CD4-positive, alpha-beta T cell (primary cell): ENCODE measurements at regions not wholly inside any gene's neighbourhood (a gene's known extent, or its start where the extent isn't known, plus 50 kb on each side); places are given as distances from the start of the nearest gene placed in this dataset.

Experiments used
- ATAC-seq: fragments of 200-7000 bp; cut with Tn5 transposase; one replicate; pipeline ENCODE4 v1.10.0; 2022; ENCODE audit warnings: mild to moderate bottlenecking; ENCODE audit not compliant: poor library complexity
- CTCF ChIA-PET: fragments of 350-600 bp; sonication (Branson Sonifier 250); formaldehyde crosslinking; loops from one replicate; lab custom pipeline; 2021; ENCODE audit warnings: antibody characterized with exemption, inconsistent platforms; lab: Charles Lee
- POLR2A ChIA-PET: fragments of 350-600 bp; sonication (Branson Sonifier 250); formaldehyde crosslinking; loops from one replicate; lab custom pipeline; 2021; ENCODE audit warnings: antibody characterized with exemption, inconsistent platforms; lab: Charles Lee
- DNase-seq, 14 experiments: peaks; one replicate each; pipeline ENCODE4 v3.0.0-alpha.2; 2013 to 2020; ENCODE audit warnings: mixed read lengths in 2 of 14
- H3K27ac ChIP-seq, 2 donors: one replicate each; pipeline versions ENCODE4 v1.5.1 to v1.7.0; 2013; ENCODE audit warnings: low read length in 2 of 2, low read depth in 1 of 2, mild to moderate bottlenecking in 1 of 2
- H3K27me3 ChIP-seq, 2 experiments: 1 replicate in 1 of 2; 2 replicates in 1 of 2; pipeline versions ENCODE4 v1.6.1 to v1.7.0; 2013; ENCODE audit warnings: low read length in 2 of 2, control low read depth in 1 of 2, mild to moderate bottlenecking in 1 of 2, moderate library complexity in 1 of 2; ENCODE audit not compliant: insufficient read depth in 2 of 2, control insufficient read depth in 1 of 2
- H3K36me3 ChIP-seq: one replicate; pipeline ENCODE4 v1.6.1; 2013; ENCODE audit warnings: low read length, control low read depth; ENCODE audit not compliant: insufficient read depth
- H3K4me1 ChIP-seq: one replicate; pipeline ENCODE4 v1.6.1; 2013; ENCODE audit warnings: low read length, control low read depth; ENCODE audit not compliant: insufficient read depth
- H3K4me3 ChIP-seq: one replicate; pipeline ENCODE4 v1.5.1; 2013; ENCODE audit warnings: mild to moderate bottlenecking, low read length, moderate library complexity
- H3K9me3 ChIP-seq, 2 experiments: 1 replicate in 1 of 2; 2 replicates in 1 of 2; pipeline versions ENCODE4 v1.6.1 to v1.7.0; 2013; ENCODE audit warnings: low read length in 2 of 2, mild to moderate bottlenecking in 2 of 2, control low read depth in 1 of 2, moderate library complexity in 1 of 2; ENCODE audit not compliant: control insufficient read depth in 1 of 2, insufficient read depth in 1 of 2
- H3K27ac Mint-ChIP-seq: one replicate; pipeline ENCODE4 v1.8.0; 2020; ENCODE audit warnings: mixed read lengths
- H3K27me3 Mint-ChIP-seq: one replicate; pipeline ENCODE4 v1.8.0; 2021; ENCODE audit warnings: mixed read lengths
- H3K36me3 Mint-ChIP-seq: one replicate; pipeline ENCODE4 v1.8.0; 2021; ENCODE audit warnings: low read depth, mixed read lengths
- H3K4me1 Mint-ChIP-seq: one replicate; pipeline ENCODE4 v1.8.0; 2021; ENCODE audit warnings: low read depth, mixed read lengths
- H3K4me3 Mint-ChIP-seq: one replicate; pipeline ENCODE4 v1.8.0; 2020; ENCODE audit warnings: mild to moderate bottlenecking, mixed read lengths
- H3K9me3 Mint-ChIP-seq: one replicate; pipeline ENCODE4 v1.8.0; 2020; ENCODE audit warnings: mixed read lengths
- CTCF ChIP-seq: fragments of 200-600 bp; IDR thresholded peaks from one replicate; pipeline ENCODE4 v1.8.0; 2022; ENCODE audit warnings: antibody characterized with exemption, mild to moderate bottlenecking
- intact Hi-C, 2 experiments: fragments of 100-400 bp; cut with DNase I in 1 of 2; cut with micrococcal nuclease in 1 of 2; formaldehyde crosslinking; loops; one replicate each; pipeline versions ENCODE4 v1.15.1 to v1.9.0; 2023 to 2025; cut with DNase I, micrococcal nuclease

GRCh38 chr6:15901141-15902115, 227.5 kb upstream of the MYLIP start:
- peak in 3 of 14 experiments; percentile 28 to 64 (median 52) for DNase-seq
- Mint-ChIP-seq H3K36me3 (no peaks in the 10 kb centered on the region), H3K27me3 (no peaks in the 10 kb centered on the region), H3K4me1 (no peaks in the 10 kb centered on the region), H3K4me3 (no peak overlapping the region), H3K9me3 (no peaks in the 10 kb centered on the region), H3K27ac (no peak overlapping the region)
- no peak for TF ChIP-seq CTCF
- intact Hi-C loops: no loop called here
- no peak for ATAC-seq
- Histone ChIP-seq H3K36me3 (no peaks in the 10 kb centered on the region), H3K4me1 (no peaks in the 10 kb centered on the region), H3K27ac (no peak overlapping the region), H3K27me3 (no peaks in the 10 kb centered on the region), H3K9me3 (no peaks in the 10 kb centered on the region), H3K4me3 (no peak overlapping the region)
- CTCF ChIA-PET: no interaction called here
- POLR2A ChIA-PET: interaction anchor here (0.9 kb wide), 1 partner anchor 17 kb away, joined by 3 read pairs; no protein-coding TSS in a partner anchor

DNA sequence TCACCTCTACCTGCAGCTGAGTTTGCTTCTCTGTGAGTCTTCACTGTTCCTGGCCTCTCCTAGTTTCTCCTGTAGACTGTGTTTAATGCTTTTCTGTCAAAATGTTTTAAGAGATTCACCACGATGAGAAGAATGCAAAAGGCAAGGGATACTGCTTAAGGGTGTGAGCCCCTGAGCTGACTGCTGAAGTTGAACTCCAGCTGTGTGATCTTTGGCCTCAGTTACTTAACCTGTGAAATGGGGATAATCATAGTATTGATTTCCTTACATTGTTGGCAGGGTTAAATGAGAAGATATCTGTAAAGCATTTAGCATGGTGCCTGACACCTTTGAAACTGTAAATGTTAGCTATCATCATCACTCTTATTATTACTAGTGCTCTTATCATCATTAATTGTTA, 230.2 kb upstream of the MYLIP start:
- H3K27me3 ChIP-seq: peaks cover 0 to 2% of the 10 kb centered on the region in 2 experiments
- Mint-ChIP-seq H3K27ac (no peak overlapping the region), H3K9me3 (no peaks in the 10 kb centered on the region), H3K4me1 (no peaks in the 10 kb centered on the region), H3K36me3 (no peaks in the 10 kb centered on the region), H3K27me3 (no peaks in the 10 kb centered on the region), H3K4me3 (no peak overlapping the region)
- no peaks in the 10 kb centered on the region for H3K4me1 ChIP-seq
- no peak overlapping the region for H3K4me3 ChIP-seq
- intact Hi-C loops: no loop called here
- TF ChIP-seq CTCF: no peak
- no peaks in the 10 kb centered on the region for H3K9me3 ChIP-seq
- no peak for ATAC-seq
- no peak for DNase-seq
- H3K27ac ChIP-seq: no peak overlapping the region
- no peaks in the 10 kb centered on the region for H3K36me3 ChIP-seq
- ChIA-PET POLR2A (no interaction called here), CTCF (interaction anchor here (0.9 kb wide), 1 partner anchor 10 kb away, joined by 3 read pairs; no protein-coding TSS in a partner anchor)

DNA sequence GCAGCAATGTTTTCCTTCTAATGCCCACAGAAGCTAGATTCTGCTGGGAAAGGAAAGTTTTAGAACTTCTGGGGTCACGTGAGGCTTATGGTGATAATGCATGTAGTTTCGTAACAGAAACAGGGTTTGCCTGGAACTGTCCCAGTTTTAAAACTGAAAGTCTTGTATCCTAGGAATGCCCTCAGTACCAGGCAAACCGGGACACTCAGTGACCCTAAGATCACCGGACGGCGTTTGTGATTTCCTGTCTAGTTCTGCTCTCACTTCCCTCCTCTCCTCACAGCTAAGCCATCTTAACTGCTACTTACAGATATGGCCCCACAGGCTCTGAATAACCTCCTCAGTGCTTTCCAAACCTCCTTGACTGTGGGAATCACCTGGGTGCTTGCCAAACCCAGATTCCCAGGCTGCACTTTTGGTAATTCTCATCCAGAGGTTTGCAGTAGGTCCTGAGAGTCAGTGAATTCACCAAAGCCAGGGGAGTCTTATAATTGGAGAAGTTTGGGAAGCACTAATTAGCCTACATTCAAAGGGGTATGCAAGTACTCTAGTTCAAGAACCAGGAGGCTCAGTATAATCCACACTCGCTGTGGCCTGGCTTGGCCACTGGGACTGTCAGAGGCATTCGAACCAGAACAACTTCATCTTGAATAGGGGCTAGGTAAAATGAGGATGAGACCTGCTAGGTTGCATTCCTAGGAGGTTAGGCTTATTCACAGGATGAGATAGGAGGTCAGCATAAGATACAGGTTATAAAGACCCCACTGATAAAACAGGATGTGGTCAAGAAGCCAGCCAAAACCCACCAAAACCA, 231.6 kb upstream of the MYLIP start:
- Mint-ChIP-seq H3K4me1 (no peaks in the 10 kb centered on the region), H3K27ac (no peak overlapping the region), H3K4me3 (no peak overlapping the region), H3K36me3 (no peaks in the 10 kb centered on the region), H3K27me3 (no peaks in the 10 kb centered on the region), H3K9me3 (no peaks in the 10 kb centered on the region)
- H3K4me1 ChIP-seq: no peaks in the 10 kb centered on the region
- H3K4me3 ChIP-seq: no peak overlapping the region
- peaks cover 0 to 2% of the 10 kb centered on the region in 2 experiments for H3K27me3 ChIP-seq
- intact Hi-C loops: no loop called here
- TF ChIP-seq CTCF: no peak
- peak in 1 of 14 experiments; percentile 17 for DNase-seq
- ChIA-PET POLR2A (no interaction called here), CTCF (interaction anchor here (1.1 kb wide), 1 partner anchor 116 kb away, joined by 3 read pairs; no protein-coding TSS in a partner anchor)
- no peaks in the 10 kb centered on the region for H3K36me3 ChIP-seq
- H3K27ac ChIP-seq: no peak overlapping the region
- no peaks in the 10 kb centered on the region for H3K9me3 ChIP-seq
- ATAC-seq: no peak
